HG02981 (cell line): ENCODE measurements at regions not wholly inside any gene's neighbourhood (a gene's known extent, or its start where the extent isn't known, plus 50 kb on each side); places are given as distances from the start of the nearest gene placed in this dataset.
"Not testable (repeated sequence)": the region's sequence is repeated elsewhere in the genome, so short reads cannot be mapped to it uniquely, and the experiment has no call there.

ENCODE experiments used
- ATAC-seq: cut with Tn5 transposase; IDR thresholded peaks from one replicate; pipeline ENCODE4 v1.9.1; 2021; ENCODE audit warnings: mild to moderate bottlenecking, moderate library complexity; ENCODE audit not compliant: unreplicated experiment

GRCh38 chr15:98315971-98316370 lies 332.4 kb upstream of the IGF1R start:
- no peak for ATAC-seq

DNA sequence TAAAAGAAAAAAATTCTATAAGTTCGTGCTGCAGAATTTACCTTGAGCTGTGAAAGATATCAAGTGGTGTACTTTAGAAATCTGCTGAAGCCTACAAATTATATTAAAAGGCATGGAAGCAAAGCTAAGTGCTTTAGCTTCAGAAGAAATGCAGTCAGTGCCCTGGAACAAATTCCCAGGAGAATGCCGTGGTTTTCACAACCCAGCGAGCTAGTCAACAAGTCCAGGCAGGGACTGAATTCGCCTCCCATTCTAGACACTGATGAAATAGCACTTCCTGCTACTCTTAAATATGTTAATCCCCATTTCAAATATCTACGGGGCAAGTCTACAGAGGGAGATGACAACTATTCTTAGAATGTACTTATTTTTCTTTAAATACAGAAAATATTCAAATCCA lies 326.4 kb upstream of the IGF1R start:
- ATAC-seq: no peak

DNA sequence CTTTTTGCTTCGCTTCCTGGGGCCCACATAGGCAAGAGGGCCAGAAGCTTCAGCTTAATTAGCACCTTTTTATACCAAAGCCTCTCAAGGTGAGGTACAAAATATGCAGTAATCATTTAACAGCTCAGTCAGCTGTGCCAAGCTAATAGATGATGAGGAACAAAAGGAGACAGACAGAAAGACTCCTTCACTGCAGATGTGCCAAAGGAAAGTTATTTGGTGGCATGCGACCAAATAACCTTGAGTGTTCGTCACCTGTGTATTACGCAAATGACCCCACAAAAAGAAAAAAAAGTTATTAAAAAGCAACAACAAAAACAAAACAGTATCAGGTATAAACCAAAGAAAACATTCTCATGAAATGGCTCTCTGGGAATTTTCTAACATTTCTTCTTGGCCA lies 325.8 kb upstream of the IGF1R start:
- ATAC-seq: no peak

DNA sequence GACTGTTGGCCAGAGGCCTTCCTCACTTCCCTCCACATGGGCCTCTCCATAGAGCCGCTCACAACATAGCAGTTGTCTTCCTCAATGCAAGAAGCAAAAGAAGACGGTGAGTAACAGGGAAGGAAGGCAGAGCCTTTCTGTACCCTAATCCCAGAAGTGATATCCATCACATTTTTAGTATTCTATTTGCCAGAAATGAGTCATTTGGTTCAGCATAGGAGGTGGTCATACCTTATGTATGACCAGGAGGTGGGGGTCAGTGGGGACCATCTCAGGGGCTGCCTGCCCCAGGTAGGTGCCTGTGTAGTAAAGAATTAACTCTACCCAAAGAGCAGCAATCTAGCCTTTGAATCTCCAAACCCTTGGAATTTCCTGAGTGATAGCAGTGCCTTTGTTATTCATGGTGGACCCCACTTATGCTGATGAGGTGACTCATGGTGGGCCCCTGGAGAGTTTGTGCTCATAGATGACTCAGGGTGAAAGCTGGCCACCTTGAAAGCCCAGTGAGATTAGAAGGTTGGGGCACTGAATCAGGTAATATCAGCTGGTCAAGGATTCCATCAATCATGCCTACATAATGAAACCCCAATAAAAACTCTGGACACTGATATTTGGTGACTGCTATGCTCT lies 323.9 kb upstream of the IGF1R start:
- ATAC-seq: no peak

- no peak for ATAC-seq
Observed at GRCh38 chr15:98326804-98327203, 321.5 kb upstream of the IGF1R start.

GRCh38 chr15:98330258-98330657 lies 318.1 kb upstream of the IGF1R start:
- ATAC-seq: no peak

- no peak for ATAC-seq
Observed at GRCh38 chr15:98330692-98331435, 317.5 kb upstream of the IGF1R start.

DNA sequence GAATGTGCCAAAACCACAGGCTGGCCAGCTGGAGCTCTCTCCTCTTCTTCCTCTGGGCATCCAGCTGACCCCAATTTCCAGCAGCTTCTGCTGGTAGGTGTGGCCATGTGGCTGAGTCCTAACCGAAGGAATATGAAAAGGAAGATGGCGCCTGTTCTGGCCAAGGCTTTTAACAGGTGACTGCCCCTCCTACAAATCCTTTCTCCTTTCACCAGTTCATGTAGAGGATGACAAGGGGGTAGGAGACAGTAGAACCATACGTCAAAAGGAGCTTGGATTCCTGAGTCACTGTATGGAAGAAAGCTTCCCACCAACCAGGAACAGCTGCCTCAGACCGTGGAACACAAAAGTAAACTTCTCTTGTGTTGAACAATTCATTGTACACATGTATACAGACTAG lies 316.7 kb upstream of the IGF1R start:
- no peak for ATAC-seq

DNA sequence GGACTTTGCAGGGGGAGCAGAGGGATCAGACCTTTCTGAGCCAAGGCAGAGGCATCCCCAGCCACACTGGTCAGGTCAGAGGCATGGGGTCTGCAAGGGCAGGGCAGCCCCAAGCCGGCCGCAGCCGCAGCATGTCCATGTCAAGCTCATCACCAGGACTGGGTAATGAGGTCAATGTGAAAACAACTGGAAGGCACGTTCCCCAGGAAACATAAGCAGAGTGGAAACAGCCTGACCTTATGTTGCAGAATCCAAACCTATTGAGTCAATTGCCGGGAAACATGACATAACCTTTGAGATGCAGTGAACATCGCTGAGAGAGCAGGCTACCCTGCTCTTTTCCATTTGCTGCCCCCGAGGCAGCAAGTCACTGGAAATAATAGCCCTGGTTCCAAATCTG lies 315.1 kb upstream of the IGF1R start:
- ATAC-seq: no peak

DNA sequence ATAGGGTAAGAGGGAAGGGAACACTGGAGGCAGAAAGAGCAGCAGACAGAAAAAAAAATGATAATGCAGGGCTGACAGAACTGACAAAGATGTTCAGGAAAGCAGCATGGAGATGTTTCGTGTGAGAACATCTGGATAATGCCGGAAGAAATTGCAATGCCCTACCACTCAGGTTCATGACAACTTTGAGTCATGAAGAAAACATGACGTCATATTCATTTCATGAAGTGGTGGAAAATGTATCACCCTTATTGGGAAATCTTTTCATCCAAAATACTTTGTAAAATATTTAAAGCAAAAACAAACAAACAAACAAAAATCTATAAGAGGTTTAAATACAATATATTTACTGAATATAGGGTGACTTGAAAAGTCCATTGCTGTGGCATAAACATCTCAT lies 305.4 kb upstream of the IGF1R start:
- no peak for ATAC-seq

DNA sequence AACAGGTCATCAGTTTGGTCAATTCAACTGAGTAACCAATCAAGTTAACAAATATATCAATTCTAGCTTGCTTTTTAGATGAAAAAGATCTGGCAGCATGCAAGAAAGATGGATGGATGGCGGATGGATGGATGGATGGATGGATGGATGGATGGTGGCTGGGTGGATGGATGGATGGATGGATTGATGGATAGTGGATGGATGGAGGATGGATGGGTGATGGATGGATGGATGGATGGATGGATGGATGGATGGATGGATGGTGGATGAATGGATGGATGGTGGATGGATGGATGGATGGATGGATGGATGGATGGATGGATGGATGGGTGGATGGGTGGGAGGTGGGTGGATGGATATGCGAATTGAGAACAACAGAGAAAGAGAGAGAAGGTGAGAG lies 303.7 kb upstream of the IGF1R start:
- ATAC-seq: no peak

DNA sequence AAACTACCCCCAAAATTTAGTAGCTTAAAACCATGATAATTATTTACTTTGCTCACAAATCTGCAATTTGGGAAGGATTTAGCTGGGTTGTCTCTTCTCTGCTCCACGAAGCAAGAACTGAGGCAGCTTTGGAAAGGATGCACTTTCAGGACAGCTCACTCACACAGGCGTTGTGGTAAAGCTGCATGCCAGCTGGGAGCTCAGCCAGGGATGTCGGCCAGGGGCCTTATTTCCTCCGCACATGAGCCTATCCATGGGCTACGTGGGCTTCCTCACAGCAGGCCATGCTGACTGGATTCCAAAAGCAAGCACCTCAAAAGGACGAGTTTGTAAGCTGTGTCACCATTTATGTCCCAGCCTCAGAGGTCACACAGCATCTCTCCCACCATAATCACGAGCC lies 301.3 kb upstream of the IGF1R start:
- no peak for ATAC-seq

GRCh38 chr15:98347866-98348265 lies 300.5 kb upstream of the IGF1R start:
- no peak for ATAC-seq

DNA sequence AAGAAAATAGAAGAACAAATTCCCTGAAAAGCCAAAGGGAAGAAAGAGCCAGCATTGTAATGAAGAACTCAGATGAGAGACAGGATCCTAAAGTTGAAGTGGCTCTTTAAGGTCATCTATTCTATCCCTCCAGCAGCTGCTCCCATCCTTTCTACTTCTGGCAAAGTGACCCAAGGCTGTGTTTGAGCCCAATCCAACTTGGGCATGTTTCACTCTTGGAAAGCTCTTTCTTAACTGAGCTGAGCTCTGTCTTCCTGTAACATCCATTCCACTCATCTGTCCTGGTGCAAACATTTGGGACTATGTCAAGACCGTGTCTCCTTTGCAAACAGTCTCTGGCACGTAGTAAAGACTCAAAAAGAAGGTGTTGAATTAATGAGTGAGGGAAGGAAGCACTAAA lies 298.1 kb upstream of the IGF1R start:
- no peak for ATAC-seq

DNA sequence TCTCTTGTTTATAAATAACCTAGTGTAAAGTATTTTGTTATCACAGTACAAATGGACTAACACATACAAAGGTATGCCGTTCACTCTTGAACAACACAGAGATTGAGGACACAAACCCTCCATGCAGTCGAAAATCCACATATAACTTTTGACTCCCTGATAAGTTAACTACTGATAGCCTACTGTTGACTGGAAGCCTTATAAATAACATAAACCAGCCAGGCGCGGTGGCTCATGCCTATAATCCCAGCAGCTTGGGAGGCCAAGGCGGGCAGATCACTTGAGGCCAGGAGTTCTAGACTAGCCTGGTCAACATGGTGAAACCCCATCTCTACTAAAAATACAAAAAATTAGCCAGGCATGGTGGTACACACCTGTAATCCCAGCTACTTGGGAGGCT lies 290.1 kb upstream of the IGF1R start:
- ATAC-seq: not testable (repeated sequence)

- no peak for ATAC-seq
Observed at GRCh38 chr15:98358971-98359370, 289.4 kb upstream of the IGF1R start.

GRCh38 chr15:98363416-98363815 lies 284.9 kb upstream of the IGF1R start:
- no peak for ATAC-seq

DNA sequence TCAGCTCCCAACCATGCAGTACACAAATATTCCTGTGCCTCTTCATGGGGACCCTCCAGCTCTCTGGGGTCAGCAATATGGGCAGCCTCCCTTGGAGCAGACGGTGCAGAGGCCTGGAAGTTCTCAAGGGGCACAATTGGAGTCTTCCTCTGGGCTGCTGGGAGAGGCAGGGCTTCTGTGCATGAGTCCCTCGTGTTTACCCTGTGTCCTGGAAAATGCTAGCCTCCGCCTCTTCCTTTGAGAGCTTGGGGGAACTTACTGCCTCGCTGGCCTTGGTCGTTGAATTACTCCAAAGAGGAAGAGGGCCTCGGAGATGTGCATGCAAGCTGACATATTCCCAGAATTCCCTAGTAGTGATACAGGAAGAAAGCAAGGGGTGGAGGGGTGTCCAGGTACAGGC lies 284.4 kb upstream of the IGF1R start:
- ATAC-seq: no peak

- no peak for ATAC-seq
Observed at GRCh38 chr15:98369081-98369716, 279.1 kb upstream of the IGF1R start.

DNA sequence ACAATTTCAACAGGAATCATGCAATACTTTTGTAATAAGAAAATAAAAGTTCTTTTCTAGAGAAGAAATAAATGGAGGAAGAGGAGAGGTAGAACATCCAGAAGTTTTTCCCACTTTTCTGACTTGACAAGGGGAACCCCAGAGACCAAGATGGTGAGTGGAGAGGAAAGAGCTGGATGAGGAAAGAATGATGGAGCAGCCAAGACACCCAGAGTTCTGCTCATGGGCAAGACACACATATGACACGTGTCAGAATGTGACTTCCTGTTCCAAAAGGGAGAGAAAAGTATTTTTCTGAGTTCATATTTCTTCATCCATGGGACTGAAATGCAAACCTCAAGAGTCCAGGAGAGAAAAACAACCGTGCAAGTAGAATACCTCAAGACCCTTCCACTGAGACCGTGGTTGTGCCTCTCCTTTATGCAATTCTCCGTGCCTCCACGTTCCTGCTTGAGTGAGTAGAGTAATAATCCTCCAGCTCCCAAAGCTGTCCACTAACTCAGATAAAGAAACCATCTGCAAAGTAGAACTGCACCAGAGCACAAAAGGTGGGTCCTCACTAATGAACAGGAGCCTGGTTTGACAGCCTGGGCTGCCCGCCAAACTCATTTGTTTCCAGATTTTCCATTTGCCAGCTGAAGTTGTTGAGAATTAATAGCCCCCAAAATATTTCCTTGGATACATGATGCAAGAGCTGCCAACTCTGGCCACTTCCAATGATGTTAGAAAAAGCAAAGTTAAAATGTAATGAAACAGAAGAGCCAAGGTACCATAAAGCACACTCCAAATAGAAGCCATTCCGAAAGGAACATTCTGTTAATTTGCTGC lies 272.6 kb upstream of the IGF1R start:
- no peak for ATAC-seq

DNA sequence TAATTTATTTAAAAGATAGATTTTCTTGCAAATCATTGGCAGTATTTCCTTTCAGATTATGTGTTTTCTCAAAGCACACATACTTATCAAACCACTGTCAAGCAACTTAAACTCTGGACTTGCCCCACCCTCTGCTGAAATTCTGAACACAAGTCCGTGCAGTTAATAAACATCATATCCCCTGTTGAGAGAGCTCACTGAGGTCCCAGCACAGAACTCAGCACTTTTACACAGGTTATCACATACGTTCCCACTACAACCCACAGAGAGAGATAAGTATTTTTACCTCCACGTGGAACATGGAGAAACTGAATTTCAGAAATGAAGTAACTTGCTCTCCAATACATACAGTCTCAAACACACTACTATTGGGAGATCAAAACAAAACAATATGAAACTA lies 267.6 kb upstream of the IGF1R start:
- ATAC-seq: no peak

GRCh38 chr15:98381446-98381845 lies 266.9 kb upstream of the IGF1R start:
- no peak for ATAC-seq
